HepG2 (cell line): ENCODE measurements at regions not wholly inside any gene's neighbourhood (a gene's known extent, or its start where the extent isn't known, plus 50 kb on each side); places are given as distances from the start of the nearest gene placed in this dataset.

Experiments used
- ATAC-seq: fragments of 200-7000 bp; cut with Tn5 transposase; 3 replicates; pipeline ENCODE4 v1.9.1; 2020; ENCODE audit warnings: mild to moderate bottlenecking, moderate library complexity
- BruUV-seq: library from RNA; stranded (reverse); fragments of 400-500 nt; replicated peaks from 2 replicates; lab custom pipeline; 2021; lab: Mats Ljungman, UMichigan
- CTCF ChIA-PET: fragments of 300-600 bp; formaldehyde crosslinking; extraction: SDS; loops from one replicate; lab custom pipeline; 2021; ENCODE audit warnings: low total read pairs, inconsistent platforms, low intra/inter-chr PET ratio; lab: Yijun Ruan, JAX
- POLR2A ChIA-PET: fragments of 350-600 bp; sonication (Branson Sonifier 250); formaldehyde crosslinking; loops from one replicate; lab custom pipeline; 2020; ENCODE audit warnings: antibody characterized with exemption, inconsistent platforms; lab: Yijun Ruan, JAX
- DNase-seq: peaks from one replicate; pipeline ENCODE4 v3.0.0-alpha.2; 2015; ENCODE audit warnings: low spot score
- FAIRE-seq: peaks from 3 replicates; lab custom pipeline; 2011; peaks lifted over from hg19 to GRCh38; lab: Jason Lieb, UNC
- H2AFZ ChIP-seq: one replicate; pipeline ENCODE4 v1.6.1; 2011; ENCODE audit warnings: low read length, inconsistent platforms
- H3K27ac ChIP-seq: fragments of 300-600 bp; 3 replicates; pipeline ENCODE4 v1.8.0; 2011; ENCODE audit warnings: mixed run types, mild to moderate bottlenecking, mixed read lengths, low read length, inconsistent platforms; ENCODE audit not compliant: insufficient read depth; ENCODE audit errors: extremely low read length
- H3K27me3 ChIP-seq, 2 experiments: fragments of 200-600 bp in 1 of 2; 2 replicates in 1 of 2; 3 replicates in 1 of 2; pipeline versions ENCODE4 v1.6.0 to v1.8.0; 2011; ENCODE audit warnings: low read length in 2 of 2, mild to moderate bottlenecking in 2 of 2, moderate library complexity in 2 of 2, inconsistent platforms in 1 of 2; ENCODE audit not compliant: insufficient read depth in 2 of 2, control insufficient read depth in 1 of 2
- H3K36me3 ChIP-seq, 2 experiments: fragments of 200-600 bp in 1 of 2; replicated peaks in 1 of 2; 2 replicates in 1 of 2; 3 replicates in 1 of 2; pipeline versions ENCODE4 v1.5.1 to v1.8.0; 2011; ENCODE audit warnings: low read length in 2 of 2, inconsistent platforms in 1 of 2; ENCODE audit not compliant: insufficient read depth in 2 of 2, control insufficient read depth in 1 of 2
- H3K4me1 ChIP-seq: 2 replicates; pipeline ENCODE4 v1.5.1; 2012; ENCODE audit warnings: low read length, inconsistent platforms; ENCODE audit not compliant: insufficient read depth
- H3K4me2 ChIP-seq: 2 replicates; pipeline ENCODE4 v1.6.0; 2011; ENCODE audit warnings: low read depth, low read length, inconsistent platforms
- H3K4me3 ChIP-seq, 3 experiments: fragments of 200-600 bp in 1 of 3; sonication (generic), shearing (Covaris generic) in 1 of 3; replicated peaks in 1 of 3; 2 replicates each; pipeline ENCODE4 v1.5.1; 2011 to 2016; ENCODE audit warnings: low read length in 3 of 3, inconsistent platforms in 2 of 3, low read depth in 2 of 3, mild to moderate bottlenecking in 2 of 3, control low read depth in 1 of 3, mixed read lengths in 1 of 3; ENCODE audit not compliant: insufficient read depth in 1 of 3
- H3K79me2 ChIP-seq: one replicate; pipeline ENCODE4 v1.6.1; 2011; ENCODE audit warnings: low read length, inconsistent platforms; ENCODE audit not compliant: insufficient read depth
- H3K9ac ChIP-seq: 2 replicates; pipeline ENCODE4 v1.6.0; 2011; ENCODE audit warnings: mild to moderate bottlenecking, low read depth, low read length, inconsistent platforms; ENCODE audit not compliant: insufficient read depth
- H3K9me3 ChIP-seq: 2 replicates; pipeline ENCODE4 v1.5.1; 2012; ENCODE audit warnings: mild to moderate bottlenecking, low read length
- H4K20me1 ChIP-seq: 2 replicates; pipeline ENCODE4 v1.6.0; 2011; ENCODE audit warnings: inconsistent platforms, mild to moderate bottlenecking, low read length, moderate library complexity; ENCODE audit not compliant: insufficient read depth
- CC2D1A ChIP-seq: sonication (generic); formaldehyde crosslinking; IDR thresholded peaks from 2 replicates; pipeline ENCODE4 v1.8.1; 2023; ENCODE audit warnings: mild to moderate bottlenecking, missing genetic modification reagents
- CENPBD1 ChIP-seq: sonication (generic); formaldehyde crosslinking; IDR thresholded peaks from 2 replicates; pipeline ENCODE4 v1.8.0; 2022; ENCODE audit warnings: missing genetic modification reagents, low read depth, mild to moderate bottlenecking, borderline replicate concordance
- CENPT ChIP-seq: sonication (generic); formaldehyde crosslinking; IDR thresholded peaks from 2 replicates; pipeline ENCODE4 v1.8.0; 2022; ENCODE audit warnings: low read depth, mild to moderate bottlenecking, moderate library complexity, missing genetic modification reagents
- FIP1L1 ChIP-seq: fragments of 200-400 bp; formaldehyde crosslinking; IDR thresholded peaks from 2 replicates; pipeline ENCODE4 v1.6.1; 2018; ENCODE audit warnings: low read depth, mild to moderate bottlenecking, low read length, moderate library complexity, borderline replicate concordance; ENCODE audit not compliant: insufficient read depth
- FOXA1 ChIP-seq, 2 experiments: fragments of 450-650 bp in 1 of 2; sonication (generic) in 1 of 2; formaldehyde crosslinking in 1 of 2; IDR thresholded peaks; 2 replicates each; pipeline versions ENCODE4 v1.4.0 to v1.6.1; 2016 to 2020; ENCODE audit warnings: missing genetic modification reagents in 1 of 2
- KDM3A ChIP-seq: IDR thresholded peaks from 2 replicates; pipeline ENCODE4 v1.6.1; 2018; ENCODE audit warnings: low read depth, missing compliant biosample characterization
- PHF21A ChIP-seq: sonication (generic); formaldehyde crosslinking; IDR thresholded peaks from 2 replicates; pipeline ENCODE4 v1.5.0; 2020; ENCODE audit warnings: mild to moderate bottlenecking, missing genetic modification reagents
- PREB ChIP-seq: sonication (generic); formaldehyde crosslinking; IDR thresholded peaks from 2 replicates; pipeline ENCODE4 v1.4.0; 2020; ENCODE audit warnings: missing genetic modification reagents
- SNAI1 ChIP-seq: sonication (generic); formaldehyde crosslinking; IDR thresholded peaks from 2 replicates; pipeline ENCODE4 v1.5.0; 2020; ENCODE audit warnings: mild to moderate bottlenecking, missing genetic modification reagents, borderline replicate concordance
- SYNCRIP ChIP-seq: fragments of 200-400 bp; formaldehyde crosslinking; IDR thresholded peaks from 2 replicates; pipeline ENCODE4 v1.6.1; 2018; ENCODE audit warnings: mild to moderate bottlenecking, low read depth, low read length; ENCODE audit not compliant: insufficient read depth
- TARDBP ChIP-seq: sonication (generic); formaldehyde crosslinking; IDR thresholded peaks from 2 replicates; pipeline ENCODE4 v1.8.0; 2022; ENCODE audit warnings: mild to moderate bottlenecking, missing genetic modification reagents
- ZBTB49 ChIP-seq: sonication (generic); formaldehyde crosslinking; IDR thresholded peaks from 2 replicates; pipeline ENCODE4 v1.4.0; 2020; ENCODE audit warnings: missing genetic modification reagents, borderline replicate concordance
- ZNF256 ChIP-seq: sonication (generic); formaldehyde crosslinking; conservative IDR thresholded peaks from 2 replicates; pipeline ENCODE4 v1.4.0; 2020; ENCODE audit warnings: missing genetic modification reagents
- WGBS: methylation state at CpG from one replicate; pipeline ENCODE4 v1.1.6; 2017; ENCODE audit warnings: low lambda C conversion rate; 5-methylcytosine and 5-hydroxymethylcytosine counted together
- in situ Hi-C: cut with HindIII; loops from 2 replicates; pipeline ENCODE4 v1.10.0; 2017; ENCODE audit warnings: low pct_unique_long_range_greater_than_20kb; ENCODE audit not compliant: extremely low pct_ligation_motif_present
- intact Hi-C: fragments of 100-400 bp; cut with micrococcal nuclease; formaldehyde crosslinking; loops from one replicate; pipeline ENCODE4 v1.10.0; 2022; ENCODE audit not compliant: unreplicated experiment
- TF ChIP-seq, protein P1 (sequence below): sonication (generic); formaldehyde crosslinking; IDR thresholded peaks from 2 replicates; pipeline ENCODE4 v1.4.0; 2020; ENCODE audit warnings: missing genetic modification reagents
- TF ChIP-seq, protein P2 (sequence below): sonication (generic); formaldehyde crosslinking; IDR thresholded peaks from 2 replicates; pipeline ENCODE4 v1.4.0; 2020; ENCODE audit warnings: missing genetic modification reagents

GRCh38 chr22:27132400-27132799 is 475.0 kb downstream of the MIAT start (continued):
- TF ChIP-seq, protein P1, sequence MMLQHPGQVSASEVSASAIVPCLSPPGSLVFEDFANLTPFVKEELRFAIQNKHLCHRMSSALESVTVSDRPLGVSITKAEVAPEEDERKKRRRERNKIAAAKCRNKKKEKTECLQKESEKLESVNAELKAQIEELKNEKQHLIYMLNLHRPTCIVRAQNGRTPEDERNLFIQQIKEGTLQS, result no peak
- TF ChIP-seq SYNCRIP, result no peak
- no peak for TF ChIP-seq CENPT (CRISPR knock-in tag)
- TF ChIP-seq ZNF256 (CRISPR knock-in tag), result no peak
- TF ChIP-seq ZBTB49, result no peak

- no peaks in the 10 kb centered on the region for H3K4me1 ChIP-seq
- no peak overlapping the region for H3K27ac ChIP-seq
- FAIRE-seq, result no peak
- TF ChIP-seq TARDBP (CRISPR knock-in tag) (no peak), FOXA1 (IDR thresholded peaks at IDR 0.05) (no peak), FOXA1 (CRISPR knock-in tag; IDR thresholded peaks at IDR 0.05) (no peak), SNAI1 (CRISPR knock-in tag) (no peak), PHF21A (CRISPR knock-in tag) (no peak), FIP1L1 (no peak), PREB (CRISPR knock-in tag) (no peak), CENPBD1 (CRISPR knock-in tag) (no peak), KDM3A (CRISPR knock-in tag) (no peak), CC2D1A (no peak)
- TF ChIP-seq, protein P2, sequence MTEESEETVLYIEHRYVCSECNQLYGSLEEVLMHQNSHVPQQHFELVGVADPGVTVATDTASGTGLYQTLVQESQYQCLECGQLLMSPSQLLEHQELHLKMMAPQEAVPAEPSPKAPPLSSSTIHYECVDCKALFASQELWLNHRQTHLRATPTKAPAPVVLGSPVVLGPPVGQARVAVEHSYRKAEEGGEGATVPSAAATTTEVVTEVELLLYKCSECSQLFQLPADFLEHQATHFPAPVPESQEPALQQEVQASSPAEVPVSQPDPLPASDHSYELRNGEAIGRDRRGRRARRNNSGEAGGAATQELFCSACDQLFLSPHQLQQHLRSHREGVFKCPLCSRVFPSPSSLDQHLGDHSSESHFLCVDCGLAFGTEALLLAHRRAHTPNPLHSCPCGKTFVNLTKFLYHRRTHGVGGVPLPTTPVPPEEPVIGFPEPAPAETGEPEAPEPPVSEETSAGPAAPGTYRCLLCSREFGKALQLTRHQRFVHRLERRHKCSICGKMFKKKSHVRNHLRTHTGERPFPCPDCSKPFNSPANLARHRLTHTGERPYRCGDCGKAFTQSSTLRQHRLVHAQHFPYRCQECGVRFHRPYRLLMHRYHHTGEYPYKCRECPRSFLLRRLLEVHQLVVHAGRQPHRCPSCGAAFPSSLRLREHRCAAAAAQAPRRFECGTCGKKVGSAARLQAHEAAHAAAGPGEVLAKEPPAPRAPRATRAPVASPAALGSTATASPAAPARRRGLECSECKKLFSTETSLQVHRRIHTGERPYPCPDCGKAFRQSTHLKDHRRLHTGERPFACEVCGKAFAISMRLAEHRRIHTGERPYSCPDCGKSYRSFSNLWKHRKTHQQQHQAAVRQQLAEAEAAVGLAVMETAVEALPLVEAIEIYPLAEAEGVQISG (CRISPR knock-in tag), result no peak
Measured at GRCh38 chr22:27133019-27133431, 475.6 kb downstream of the MIAT start.

More at GRCh38 chr22:27133019-27133431, 475.6 kb downstream of the MIAT start:
- H3K79me2 ChIP-seq, result no peaks in the 10 kb centered on the region
- no peak overlapping the region for H3K4me2 ChIP-seq
- H3K27me3 ChIP-seq, result peaks cover 3 to 22% of the 10 kb centered on the region in 2 experiments; a peak in 4 of 5 replicates
- H4K20me1 ChIP-seq, result no peaks in the 10 kb centered on the region
- H2AFZ ChIP-seq, result no peak overlapping the region
- intact Hi-C loops (no loop called here), in situ Hi-C loops (no loop called here)
- H3K36me3 ChIP-seq, result no peaks in the 10 kb centered on the region
- CTCF ChIA-PET, result no interaction called here
- H3K4me3 ChIP-seq, result no peak overlapping the region
- no peak overlapping the region for H3K9ac ChIP-seq
- ATAC-seq (no peak), DNase-seq (no peak)
- H3K9me3 ChIP-seq, result no peaks in the 10 kb centered on the region
- BruUV-seq, result no TSS peak
- POLR2A ChIA-PET, result no interaction called here
- 10% methylated on average over 10 of the region's 10 CpGs for WGBS
